Activated CD8-positive, alpha-beta memory T cell treated with anti-CD3 and anti-CD28 coated beads for 48 hours (primary cell): ENCODE measurements at regions not wholly inside any gene's neighbourhood (a gene's known extent, or its start where the extent isn't known, plus 50 kb on each side); places are given as distances from the start of the nearest gene placed in this dataset.

ENCODE experiments used
- DNase-seq, 3 experiments: peaks; one replicate each; pipeline ENCODE4 v3.0.0-alpha.2; 2020; ENCODE audit warnings: low read depth in 2 of 3, low spot score in 2 of 3

GRCh38 chr2:59528525-59528924 lies 1024.9 kb downstream of the BCL11A start:
- DNase-seq = no peak

- no peak for DNase-seq
Observed at GRCh38 chr2:59502981-59503380, 1050.5 kb downstream of the BCL11A start.

- no peak for DNase-seq
Observed at GRCh38 chr2:59490994-59491393, 1062.5 kb downstream of the BCL11A start.

- no peak for DNase-seq
Observed at GRCh38 chr2:59490192-59490591, 1063.3 kb downstream of the BCL11A start.

GRCh38 chr2:59484673-59485072 lies 1068.8 kb downstream of the BCL11A start:
- no peak for DNase-seq

- DNase-seq = no peak
Observed at GRCh38 chr2:59463426-59463825, 1090.0 kb downstream of the BCL11A start.

- DNase-seq = no peak
Observed at GRCh38 chr2:59462422-59463197, 1090.8 kb downstream of the BCL11A start.

GRCh38 chr2:59461127-59461526 lies 1092.3 kb downstream of the BCL11A start:
- DNase-seq = no peak

- DNase-seq = no peak
Observed at GRCh38 chr2:59458800-59459199, 1094.7 kb downstream of the BCL11A start.

- DNase-seq = no peak
Observed at GRCh38 chr2:59456285-59456684, 1097.2 kb downstream of the BCL11A start.

GRCh38 chr2:59449274-59449673 lies 1104.2 kb downstream of the BCL11A start:
- no peak for DNase-seq

GRCh38 chr2:59440491-59440890 lies 1113.0 kb downstream of the BCL11A start:
- DNase-seq = no peak

- DNase-seq = no peak
Observed at GRCh38 chr2:59435635-59436034, 1117.8 kb downstream of the BCL11A start.

GRCh38 chr2:59428940-59429339 lies 1124.5 kb downstream of the BCL11A start:
- no peak for DNase-seq

GRCh38 chr2:59427980-59428379 lies 1125.5 kb downstream of the BCL11A start:
- no peak for DNase-seq

- DNase-seq = no peak
Observed at GRCh38 chr2:59425247-59425646, 1128.2 kb downstream of the BCL11A start.

- DNase-seq = no peak
Observed at GRCh38 chr2:59413751-59414570, 1139.5 kb downstream of the BCL11A start.

GRCh38 chr2:59399126-59399525 lies 1154.3 kb downstream of the BCL11A start:
- DNase-seq = no peak

- DNase-seq = no peak
Observed at GRCh38 chr2:59398081-59398480, 1155.4 kb downstream of the BCL11A start.

GRCh38 chr2:59395119-59395518 lies 1154.0 kb upstream of the FANCL start:
- no peak for DNase-seq

- DNase-seq = no peak
Observed at GRCh38 chr2:59391896-59392295, 1150.8 kb upstream of the FANCL start.

- DNase-seq = no peak
Observed at GRCh38 chr2:59390581-59390980, 1149.5 kb upstream of the FANCL start.
